HCT116 (cell line): ENCODE measurements at regions not wholly inside any gene's neighbourhood (a gene's known extent, or its start where the extent isn't known, plus 50 kb on each side); places are given as distances from the start of the nearest gene placed in this dataset.

ENCODE experiments used
- CTCF ChIP-seq, 3 experiments: fragments of 200-600 bp in 1 of 3; sonication (generic) in 1 of 3; IDR thresholded peaks in 2 of 3; conservative IDR thresholded peaks in 1 of 3; 2 replicates each; pipeline ENCODE4 v1.5.1; 2012 to 2017; ENCODE audit warnings: low read depth in 2 of 3, low read length in 2 of 3, antibody characterized with exemption in 1 of 3, borderline replicate concordance in 1 of 3, control low read depth in 1 of 3, mild to moderate bottlenecking in 1 of 3, mixed read lengths in 1 of 3, mixed run types in 1 of 3, moderate library complexity in 1 of 3; ENCODE audit not compliant: insufficient read depth in 1 of 3
- POLR2A ChIP-seq: IDR thresholded peaks from 2 replicates; pipeline ENCODE4 v1.7.0; 2011; ENCODE audit warnings: borderline replicate concordance; ENCODE audit not compliant: insufficient read depth, insufficient read length; ENCODE audit errors: extremely low read depth
- POLR2AphosphoS5 ChIP-seq: IDR thresholded peaks from 2 replicates; pipeline ENCODE4 v1.6.1; 2011; ENCODE audit warnings: mild to moderate bottlenecking, low read depth, low read length, moderate library complexity
- RAD21 ChIP-seq: IDR thresholded peaks from 2 replicates; pipeline ENCODE4 v1.6.1; 2012; ENCODE audit warnings: low read depth, mild to moderate bottlenecking

- TF ChIP-seq CTCF (IDR thresholded peaks at IDR 0.05 in 2 of 3, conservative IDR thresholded peaks at IDR 0.05 in 1 of 3; ENCODE audit: borderline replicate concordance in 1 of 3, insufficient read depth in 1 of 3, low read depth in 2 of 3, low read length in 2 of 3): no peak
- TF ChIP-seq RAD21: no peak
- TF ChIP-seq POLR2A: no peak
- no peak for TF ChIP-seq POLR2AphosphoS5
These were observed 387.3 kb downstream of the CCDC85A start for GRCh38 chr2:56571074-56571473.
